Tibial nerve (tissue), 4 donors: ENCODE measurements at regions not wholly inside any gene's neighbourhood (a gene's known extent, or its start where the extent isn't known, plus 50 kb on each side); places are given as distances from the start of the nearest gene placed in this dataset.
A peak's percentile ranks its signal among the peaks of the same experiment; 100 is the strongest.
"Not testable (repeated sequence)": the region's sequence is repeated elsewhere in the genome, so short reads cannot be mapped to it uniquely, and the experiment has no call there.

ENCODE experiments used
- DNase-seq, 2 donors: peaks; one replicate each; pipeline ENCODE4 v3.0.0-alpha.2; 2019; ENCODE audit warnings: low spot score in 2 of 2
- H3K27ac ChIP-seq, 4 donors: fragments of 200-600 bp; sonication (generic) in 3 of 4; one replicate each; pipeline ENCODE4 v1.5.1; 2017 to 2019; ENCODE audit warnings: mild to moderate bottlenecking in 1 of 4
- H3K27me3 ChIP-seq, 2 donors: fragments of 200-600 bp; sonication (generic) in 1 of 2; one replicate each; pipeline versions ENCODE4 v1.5.1 to v1.6.0; 2017 to 2019
- H3K36me3 ChIP-seq, 3 donors: fragments of 200-600 bp; sonication (generic); one replicate each; pipeline ENCODE4 v1.5.1; 2018 to 2019
- H3K4me1 ChIP-seq, 4 donors: fragments of 200-600 bp; sonication (generic) in 3 of 4; one replicate each; pipeline ENCODE4 v1.5.1; 2017 to 2019
- H3K4me3 ChIP-seq, 4 donors: fragments of 200-600 bp; sonication (generic) in 3 of 4; one replicate each; pipeline ENCODE4 v1.5.1; 2017 to 2019; ENCODE audit warnings: mild to moderate bottlenecking in 1 of 4, moderate library complexity in 1 of 4
- H3K9me3 ChIP-seq, 4 donors: fragments of 200-600 bp; sonication (generic) in 3 of 4; one replicate each; pipeline ENCODE4 v1.5.1; 2017 to 2019
- EP300 ChIP-seq, 2 donors: sonication (generic); formaldehyde crosslinking; IDR thresholded peaks; one replicate each; pipeline ENCODE4 v1.6.1; 2017; ENCODE audit warnings: antibody characterized with exemption in 2 of 2, mild to moderate bottlenecking in 1 of 2
- POLR2A ChIP-seq, 2 donors: fragments of 450-650 bp; IDR thresholded peaks; one replicate each; pipeline ENCODE4 v1.6.1; 2017; ENCODE audit warnings: antibody characterized with exemption in 2 of 2, mild to moderate bottlenecking in 2 of 2, moderate library complexity in 2 of 2
- WGBS, 2 donors: methylation state at CpG; one replicate each; pipeline ENCODE4 v1.1.5; 2018; 5-methylcytosine and 5-hydroxymethylcytosine counted together
- TF ChIP-seq, protein P1 (sequence below), 5 experiments: fragments of 200-600 bp in 3 of 5; fragments of 450-650 bp in 2 of 5; sonication (generic) in 3 of 5; IDR thresholded peaks; one replicate each; pipeline ENCODE4 v1.5.1; 2016 to 2019; ENCODE audit warnings: antibody characterized with exemption in 5 of 5, mild to moderate bottlenecking in 3 of 5, moderate library complexity in 2 of 5

DNA sequence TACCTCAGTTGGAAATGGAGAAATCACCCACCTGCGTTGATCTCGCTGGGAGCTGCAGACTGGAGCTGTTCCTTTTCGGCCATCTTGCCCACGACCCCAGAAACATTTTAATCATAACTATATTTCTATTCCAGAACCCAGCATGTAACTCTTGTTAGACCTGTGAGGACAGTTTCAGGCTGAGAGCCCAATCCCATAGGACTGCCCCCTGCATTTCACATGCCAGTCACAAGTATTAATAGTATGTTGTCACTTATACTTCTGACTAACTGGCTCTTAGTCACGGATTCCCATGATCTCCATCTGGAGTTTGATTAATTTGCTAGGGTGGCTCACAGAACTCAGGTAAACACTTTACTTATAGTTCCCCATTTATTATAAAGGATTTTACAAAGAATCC is 60.6 kb upstream of the PRNP start:
- Histone ChIP-seq H3K27ac (no peak overlapping the region), H3K4me3 (no peak overlapping the region), H3K4me1 (no peaks in the 10 kb centered on the region), H3K27me3 (no peaks in the 10 kb centered on the region), H3K36me3 (no peaks in the 10 kb centered on the region), H3K9me3 (peaks cover 0 to 6% (median 0%) of the 10 kb centered on the region in 4 donors)
- WGBS, 2 donors, result 96 to 100% methylated on average over 5 of the region's 5 CpGs
- no peak for DNase-seq
- TF ChIP-seq POLR2A (IDR thresholded peaks at IDR 0.05) (no peak), EP300 (IDR thresholded peaks at IDR 0.05) (no peak)
- TF ChIP-seq, protein P1, sequence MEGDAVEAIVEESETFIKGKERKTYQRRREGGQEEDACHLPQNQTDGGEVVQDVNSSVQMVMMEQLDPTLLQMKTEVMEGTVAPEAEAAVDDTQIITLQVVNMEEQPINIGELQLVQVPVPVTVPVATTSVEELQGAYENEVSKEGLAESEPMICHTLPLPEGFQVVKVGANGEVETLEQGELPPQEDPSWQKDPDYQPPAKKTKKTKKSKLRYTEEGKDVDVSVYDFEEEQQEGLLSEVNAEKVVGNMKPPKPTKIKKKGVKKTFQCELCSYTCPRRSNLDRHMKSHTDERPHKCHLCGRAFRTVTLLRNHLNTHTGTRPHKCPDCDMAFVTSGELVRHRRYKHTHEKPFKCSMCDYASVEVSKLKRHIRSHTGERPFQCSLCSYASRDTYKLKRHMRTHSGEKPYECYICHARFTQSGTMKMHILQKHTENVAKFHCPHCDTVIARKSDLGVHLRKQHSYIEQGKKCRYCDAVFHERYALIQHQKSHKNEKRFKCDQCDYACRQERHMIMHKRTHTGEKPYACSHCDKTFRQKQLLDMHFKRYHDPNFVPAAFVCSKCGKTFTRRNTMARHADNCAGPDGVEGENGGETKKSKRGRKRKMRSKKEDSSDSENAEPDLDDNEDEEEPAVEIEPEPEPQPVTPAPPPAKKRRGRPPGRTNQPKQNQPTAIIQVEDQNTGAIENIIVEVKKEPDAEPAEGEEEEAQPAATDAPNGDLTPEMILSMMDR (IDR thresholded peaks at IDR 0.05), result no peak

DNA sequence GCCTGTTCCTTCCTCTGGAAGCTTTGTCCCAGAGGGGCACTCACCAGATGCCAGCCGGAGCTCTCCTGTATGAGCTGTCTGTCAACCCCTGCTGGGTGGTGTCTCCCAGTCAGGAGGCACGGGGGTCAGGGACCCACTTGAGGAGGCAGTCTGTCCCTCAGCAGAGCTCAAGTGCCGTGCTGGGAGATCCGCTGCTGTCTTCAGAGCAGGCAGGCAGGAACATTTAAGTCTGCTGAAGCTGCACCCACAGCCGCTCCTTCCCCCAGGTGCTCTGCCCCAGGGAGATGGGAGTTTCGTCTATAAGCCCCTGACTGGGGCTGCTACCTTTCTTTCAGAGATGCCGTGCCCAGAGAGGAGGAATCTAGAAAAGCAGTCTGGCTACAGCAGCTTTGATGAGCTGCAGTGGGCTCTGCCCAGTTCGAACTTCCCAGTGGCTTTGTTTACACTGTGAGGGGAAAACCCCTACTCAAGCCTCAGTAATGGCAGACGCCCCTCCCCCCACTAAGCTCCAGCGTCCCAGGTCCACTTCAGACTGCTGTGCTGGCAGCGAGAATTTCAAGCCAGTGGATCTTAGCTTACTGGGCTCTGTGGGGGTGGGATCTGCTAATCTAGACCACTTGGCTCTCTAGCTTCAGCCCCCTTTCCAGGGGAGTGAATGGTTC is 61.5 kb upstream of the PRNP start:
- H3K36me3 ChIP-seq, H3K27ac ChIP-seq, H3K4me1 ChIP-seq, H3K4me3 ChIP-seq, H3K9me3 ChIP-seq, H3K27me3 ChIP-seq, DNase-seq: not testable (repeated sequence)
- WGBS, 2 donors, result 80 to 86% methylated on average over 11 of the region's 11 CpGs

DNA sequence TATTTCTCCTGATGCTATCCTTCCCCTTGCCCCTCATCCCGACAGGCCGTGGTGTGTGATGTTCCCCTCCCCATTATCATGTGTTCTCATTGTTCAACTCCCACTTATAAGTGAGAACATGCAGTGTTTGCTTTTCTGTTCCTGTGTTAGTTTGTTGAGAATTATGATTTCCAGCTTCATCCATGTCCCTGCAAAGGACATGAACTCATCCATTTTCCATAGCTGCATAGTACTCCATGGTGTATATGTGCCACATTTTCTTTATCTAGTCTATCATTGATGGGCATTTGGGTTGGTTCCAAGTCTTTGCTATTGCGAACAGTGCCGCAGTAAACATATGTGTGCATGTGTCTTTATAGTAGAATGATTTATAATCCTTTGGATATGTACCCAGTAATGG is 67.1 kb upstream of the PRNP start:
- 89 to 90% methylated on average over 4 of the region's 4 CpGs for WGBS, 2 donors
- not testable (repeated sequence) for DNase-seq, H3K4me3 ChIP-seq, H3K27ac ChIP-seq, H3K9me3 ChIP-seq, H3K27me3 ChIP-seq, H3K36me3 ChIP-seq
- H3K4me1 ChIP-seq, result peaks cover 0 to 17% (median 10%) of the 10 kb centered on the region in 4 donors

DNA sequence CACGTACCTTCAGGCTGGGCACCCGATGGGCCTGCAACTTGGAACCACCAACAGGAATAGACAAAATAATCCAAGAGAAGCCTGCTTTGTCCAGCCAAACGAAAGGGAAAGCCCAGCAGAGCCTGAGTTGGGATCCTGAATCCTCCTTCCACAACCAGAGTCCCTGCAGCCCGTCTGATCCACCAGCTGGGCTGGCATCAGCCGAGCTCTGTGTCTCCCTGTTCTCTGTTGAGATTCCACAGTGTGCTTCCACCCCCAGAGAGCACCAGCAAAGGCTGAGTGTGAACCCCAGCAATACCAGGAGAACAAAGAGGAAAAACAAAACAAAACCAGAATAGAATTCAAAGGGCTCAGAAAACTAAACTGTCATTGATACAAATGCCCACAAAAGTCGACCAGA is 68.8 kb upstream of the PRNP start:
- no peaks in the 10 kb centered on the region for H3K36me3 ChIP-seq
- H3K27me3 ChIP-seq, result no peaks in the 10 kb centered on the region
- TF ChIP-seq EP300 (IDR thresholded peaks at IDR 0.05) (no peak), POLR2A (IDR thresholded peaks at IDR 0.05) (no peak)
- TF ChIP-seq, protein P1 (IDR thresholded peaks at IDR 0.05), result no peak
- H3K4me1 ChIP-seq, result peaks cover 0 to 30% (median 18%) of the 10 kb centered on the region in 4 donors
- H3K9me3 ChIP-seq, result no peaks in the 10 kb centered on the region
- 70 to 78% methylated on average over 6 of the region's 6 CpGs for WGBS, 2 donors
- no peak overlapping the region for H3K4me3 ChIP-seq
- no peak overlapping the region for H3K27ac ChIP-seq
- DNase-seq, result no peak

DNA sequence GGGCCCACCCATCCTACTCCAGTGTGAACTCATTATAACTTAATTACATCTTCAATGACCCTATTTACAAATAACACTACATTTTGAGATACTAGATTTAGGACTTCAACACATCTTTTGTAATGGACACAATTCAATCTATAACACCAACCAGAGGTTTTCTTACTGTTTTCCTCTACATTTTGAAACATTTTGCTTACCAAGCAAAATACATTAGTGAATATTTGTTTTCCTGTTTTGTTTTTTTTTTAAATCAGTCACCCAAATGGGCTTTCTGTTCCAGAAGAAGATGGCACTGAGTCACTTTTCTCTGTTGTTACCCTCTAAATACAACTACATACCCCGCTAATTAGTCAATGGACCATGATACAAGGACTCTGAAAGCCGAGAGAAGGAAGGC is 69.2 kb upstream of the PRNP start:
- no peaks in the 10 kb centered on the region for H3K36me3 ChIP-seq
- TF ChIP-seq POLR2A (IDR thresholded peaks at IDR 0.05), result no peak
- TF ChIP-seq, protein P1 (IDR thresholded peaks at IDR 0.05), result no peak
- TF ChIP-seq EP300 (IDR thresholded peaks at IDR 0.05), result no peak
- WGBS, 2 donors, result 91% methylated on average over 2 of the region's 2 CpGs
- H3K4me1 ChIP-seq, result peaks cover 0 to 30% (median 18%) of the 10 kb centered on the region in 4 donors
- no peak overlapping the region for H3K4me3 ChIP-seq
- no peak overlapping the region for H3K27ac ChIP-seq
- no peaks in the 10 kb centered on the region for H3K9me3 ChIP-seq
- DNase-seq, result no peak
- no peaks in the 10 kb centered on the region for H3K27me3 ChIP-seq

DNA sequence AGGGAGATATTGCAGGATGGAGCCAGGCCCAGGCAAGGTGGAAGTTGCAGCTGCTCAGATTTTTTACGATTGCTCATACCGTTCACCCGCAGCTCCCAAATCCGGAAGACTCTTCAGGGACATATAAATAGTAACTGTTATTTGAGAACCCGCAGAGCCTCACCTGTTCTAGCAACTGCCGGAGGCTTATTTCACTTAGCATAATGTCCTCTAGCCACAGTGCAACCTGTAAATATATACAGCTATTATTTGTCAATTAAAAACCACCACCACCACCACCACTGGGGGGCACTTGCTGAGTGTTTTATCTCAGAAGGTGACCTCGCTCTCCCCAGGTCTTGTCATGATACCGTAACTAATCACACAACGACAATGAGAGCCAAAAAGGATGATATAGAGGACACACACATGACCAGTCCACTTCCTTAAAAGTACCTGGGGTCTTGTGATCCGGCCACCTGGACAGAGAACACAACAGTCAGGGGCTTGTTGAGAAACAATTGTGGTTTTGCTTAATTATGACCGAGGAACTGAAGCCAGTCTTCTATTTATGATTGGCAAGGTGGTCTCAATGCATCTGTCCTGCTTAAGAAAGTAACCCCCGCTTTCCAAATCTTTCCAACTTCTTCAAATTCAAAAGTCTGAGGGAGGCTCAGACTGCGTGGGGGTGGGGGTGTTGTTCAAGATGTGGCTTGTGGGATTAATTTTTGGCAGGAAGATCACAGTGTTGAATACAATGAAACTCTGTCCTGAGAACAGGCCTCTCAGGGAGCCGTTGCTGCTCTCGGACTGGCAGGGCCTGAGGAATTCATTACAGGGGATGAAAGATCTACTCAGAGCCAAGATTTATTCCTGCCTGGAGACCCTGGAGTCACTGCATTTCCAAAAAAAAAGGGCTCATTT is 72.3 kb upstream of the PRNP start:
- H3K27ac ChIP-seq, result peak overlapping the region; percentile 53 to 79 (median 66)

More for the DNA sequence above, 72.3 kb upstream of the PRNP start:
- no peaks in the 10 kb centered on the region for H3K36me3 ChIP-seq
- H3K27me3 ChIP-seq, result no peaks in the 10 kb centered on the region
- peak; percentile 52 to 83 for DNase-seq
- WGBS, 2 donors, result 17 to 19% methylated on average over 15 of the region's 15 CpGs
- no peaks in the 10 kb centered on the region for H3K9me3 ChIP-seq
- no peak overlapping the region for H3K4me3 ChIP-seq
- TF ChIP-seq POLR2A (IDR thresholded peaks at IDR 0.05) (no peak), EP300 (IDR thresholded peaks at IDR 0.05) (peak in 1 of 2 donors; percentile 43)
- TF ChIP-seq, protein P1 (IDR thresholded peaks at IDR 0.05), result peak; percentile 30 to 71 (median 51)
- peaks cover 0 to 30% (median 18%) of the 10 kb centered on the region in 4 donors for H3K4me1 ChIP-seq
